GM20431 (cell line): ENCODE measurements at regions not wholly inside any gene's neighbourhood (a gene's known extent, or its start where the extent isn't known, plus 50 kb on each side); places are given as distances from the start of the nearest gene placed in this dataset.

Experiments used
- in situ Hi-C: fragments of 300-500 bp; cut with MseI, MboI; formaldehyde crosslinking; loops from one replicate; pipeline ENCODE4 v1.15.0; 2020; ENCODE audit warnings: low sequenced_read_pairs; ENCODE audit not compliant: unreplicated experiment

DNA sequence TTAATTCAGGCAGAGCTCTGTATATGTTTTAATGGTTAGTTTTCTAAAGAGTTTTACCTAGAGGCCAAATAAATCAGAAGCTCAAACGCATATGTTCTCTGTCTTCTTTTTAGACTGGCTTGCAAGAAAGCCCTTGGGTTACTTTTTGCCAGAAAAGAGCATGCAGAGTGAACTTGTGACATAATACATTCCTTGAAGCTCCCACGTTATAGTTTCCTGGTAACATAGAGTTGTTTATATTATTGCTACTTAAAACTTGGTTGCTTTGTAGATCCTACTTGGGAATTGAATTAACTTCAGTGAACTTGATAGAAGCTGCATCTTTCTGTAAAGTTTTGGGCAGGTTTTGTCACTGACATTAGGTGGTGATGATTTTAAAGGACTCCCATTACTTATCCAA, 102.9 kb downstream of the C9orf152 start:
- in situ Hi-C loops, result no loop called here

DNA sequence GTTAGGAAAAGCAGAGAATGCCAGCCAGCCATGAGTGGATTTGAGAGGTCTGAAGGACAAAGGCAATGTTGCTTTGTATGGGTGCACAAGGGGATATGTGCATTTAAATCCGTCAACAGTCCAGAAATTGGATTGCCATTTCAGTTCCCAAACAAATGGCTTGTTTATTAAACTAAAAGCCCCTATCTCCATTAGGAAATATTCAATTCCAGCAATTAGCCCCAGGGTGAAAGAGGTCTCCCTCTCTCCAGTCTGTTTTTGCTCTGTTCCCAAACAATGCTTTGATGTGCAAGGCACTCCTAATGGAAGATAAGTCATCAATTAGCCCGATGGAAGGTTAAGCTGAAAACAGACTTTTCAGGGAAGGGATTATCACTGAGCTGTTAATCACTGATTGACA, 101.3 kb downstream of the C9orf152 start:
- in situ Hi-C loops, result no loop called here

DNA sequence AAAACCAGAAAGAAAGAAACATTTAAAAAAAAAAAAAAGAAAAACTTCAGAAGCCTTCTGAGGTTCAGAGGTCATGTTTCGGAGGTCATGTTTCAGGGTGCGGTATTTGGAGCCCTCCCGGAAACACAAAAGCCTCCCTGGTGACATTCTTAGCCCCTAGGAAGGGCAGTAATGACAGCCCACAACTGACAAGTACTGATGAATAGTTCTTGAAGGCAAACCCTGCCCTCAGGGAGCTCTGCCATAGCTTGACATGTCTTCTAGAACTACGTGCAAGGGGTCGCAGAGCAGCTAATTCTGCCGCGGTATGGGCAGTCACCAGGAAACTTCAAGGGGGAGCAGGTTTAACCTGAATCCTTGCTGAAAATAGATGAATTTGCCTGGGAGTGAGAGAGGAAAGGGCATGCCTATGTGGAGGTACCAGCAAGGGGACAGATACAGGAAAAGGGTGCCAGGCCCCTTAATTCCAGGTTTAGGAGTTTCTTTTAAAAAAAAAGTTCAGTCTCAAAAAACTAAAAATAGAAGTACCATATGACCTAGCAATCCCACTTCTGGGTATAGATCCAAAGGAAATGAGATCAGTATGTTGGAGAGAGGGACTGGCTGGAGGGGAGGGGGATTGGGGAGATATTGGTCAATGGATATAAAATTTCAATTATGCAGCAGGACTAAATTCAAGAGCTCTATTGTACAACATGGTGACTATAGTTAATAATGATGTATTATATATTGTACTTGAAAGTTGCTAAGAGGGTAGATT, 98.4 kb downstream of the C9orf152 start:
- in situ Hi-C loops, result no loop called here

DNA sequence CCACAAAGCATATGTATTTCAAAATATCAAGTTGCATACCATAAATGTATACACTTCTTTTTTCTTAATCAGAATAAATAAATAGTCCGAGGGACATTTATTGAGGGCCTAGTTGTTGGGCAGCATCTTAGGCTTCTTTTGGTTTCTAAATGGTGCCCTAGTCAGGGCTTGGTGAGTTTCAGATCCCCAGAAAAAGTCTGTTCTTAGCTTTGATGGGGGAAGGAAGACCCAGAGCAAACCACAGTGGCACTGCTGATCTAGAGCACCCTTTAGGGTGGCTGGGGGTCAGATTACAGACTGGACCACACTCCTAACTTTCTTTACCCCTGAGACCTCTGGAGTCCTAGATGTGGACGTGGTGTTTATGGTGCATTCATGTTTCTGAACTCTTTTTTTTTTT, 97.8 kb downstream of the C9orf152 start:
- in situ Hi-C loops, result no loop called here

DNA sequence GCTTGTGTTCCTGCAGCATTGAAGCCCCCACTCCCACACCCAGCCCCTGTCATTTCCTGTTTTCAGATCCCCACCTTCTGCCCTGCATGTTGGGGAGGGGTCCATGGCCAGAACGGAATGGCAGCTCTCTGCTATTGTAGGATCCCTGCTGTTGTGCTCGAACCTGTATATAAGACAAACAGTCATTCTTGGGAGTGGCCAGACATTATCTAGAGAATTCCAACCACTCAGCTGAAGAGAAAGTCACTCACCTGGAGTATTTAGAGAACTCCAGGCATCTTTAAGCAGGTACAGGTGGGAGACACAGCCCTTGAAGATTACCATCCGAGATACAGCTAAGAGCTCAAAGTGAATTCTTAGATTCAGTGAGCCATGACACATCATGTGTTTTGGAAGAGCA, 96.1 kb downstream of the C9orf152 start:
- in situ Hi-C loops, result no loop called here

DNA sequence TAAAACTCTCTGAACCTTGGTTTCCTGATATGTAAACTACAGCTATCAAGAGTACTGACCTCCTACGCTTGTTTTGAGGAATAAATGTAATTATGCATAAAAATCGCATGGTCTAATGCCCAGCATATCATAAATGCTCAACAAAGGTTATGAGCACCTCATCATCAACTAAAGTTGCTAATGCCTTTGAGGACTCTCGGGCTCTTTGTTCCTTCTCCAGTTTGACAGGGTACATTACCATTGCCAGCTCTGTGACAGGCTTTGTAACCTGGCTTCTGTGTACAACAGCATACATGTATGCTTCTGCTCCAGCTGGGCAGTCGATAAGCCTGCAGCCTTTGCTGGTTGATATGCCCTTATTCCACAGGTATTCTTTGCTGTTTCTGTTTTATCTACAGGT, 95.2 kb downstream of the C9orf152 start:
- in situ Hi-C loops, result no loop called here

DNA sequence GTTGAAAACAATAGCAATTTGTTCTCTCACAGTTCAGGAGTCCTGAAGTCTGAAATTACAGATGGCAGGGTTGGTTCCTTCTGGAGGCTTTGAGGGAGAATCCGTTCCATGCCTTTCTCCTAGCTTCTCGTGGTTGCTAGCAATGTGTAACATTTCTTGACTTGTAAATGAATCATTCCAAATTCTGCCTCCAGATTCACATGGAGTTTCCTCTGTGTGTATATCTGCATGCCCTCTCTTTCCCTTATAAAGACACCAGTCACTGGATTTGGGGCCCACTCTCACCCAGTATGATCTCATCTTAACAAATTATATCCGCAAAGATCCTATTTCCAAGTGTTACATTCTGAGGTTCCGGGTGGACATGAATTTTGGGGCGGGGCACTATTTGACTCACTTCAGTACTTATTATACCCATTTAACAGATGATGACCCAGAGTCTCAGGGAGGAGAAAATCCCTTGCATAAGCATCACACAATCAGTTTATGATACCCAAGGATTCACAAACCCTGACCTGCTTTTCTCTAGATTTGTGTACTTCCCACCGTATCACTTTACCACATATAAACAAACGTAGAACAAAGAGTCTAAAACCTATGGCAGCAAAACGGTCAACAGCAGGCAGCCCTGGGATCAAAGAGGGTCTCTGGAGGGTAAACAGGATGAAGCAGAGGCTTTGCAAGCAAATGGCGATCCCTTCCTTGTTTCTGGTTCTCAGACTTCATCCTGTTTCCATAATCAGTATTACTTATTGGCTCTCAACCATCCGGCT, 93.7 kb downstream of the C9orf152 start:
- in situ Hi-C loops, result no loop called here

DNA sequence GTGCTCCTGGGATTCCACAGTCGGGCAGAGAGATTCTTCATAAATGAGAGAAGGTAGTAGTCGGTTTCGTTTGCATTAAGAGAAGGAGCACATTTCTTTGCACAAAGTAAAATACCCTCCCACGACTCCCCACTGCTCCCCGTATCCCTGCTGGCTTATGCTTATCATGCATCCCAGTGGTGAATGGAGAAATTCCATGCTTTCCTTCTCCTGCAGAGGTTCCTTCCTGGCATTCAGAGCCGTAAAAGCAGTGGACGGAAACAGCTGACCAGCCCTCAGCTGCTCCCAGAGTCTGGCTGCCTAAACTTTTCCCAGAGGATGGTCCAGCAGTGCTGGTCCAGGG, 93.1 kb downstream of the C9orf152 start:
- in situ Hi-C loops, result no loop called here

DNA sequence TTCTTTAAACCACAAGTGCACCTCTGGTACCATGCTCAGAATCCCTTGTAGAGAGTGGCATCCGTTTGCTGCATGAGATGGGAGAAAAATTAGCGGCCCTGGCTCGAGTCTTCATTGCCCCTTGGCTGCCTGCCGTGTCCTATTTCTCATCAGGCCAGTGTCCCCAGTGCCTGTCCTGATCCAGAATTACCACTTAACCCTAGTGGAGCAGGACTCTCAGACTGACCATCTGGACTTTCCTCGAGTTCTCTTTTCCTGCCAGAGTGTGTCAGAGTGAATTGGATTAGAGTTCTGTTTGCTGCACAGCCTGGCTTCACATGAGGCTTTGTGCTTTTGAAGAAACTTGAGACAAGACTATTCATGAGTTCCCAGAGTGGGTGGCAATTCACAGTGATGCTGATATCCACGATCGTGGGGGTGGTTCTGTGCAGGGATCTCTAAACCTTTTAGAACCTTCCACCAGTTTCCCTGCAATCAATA, 92.6 kb downstream of the C9orf152 start:
- in situ Hi-C loops, result no loop called here

DNA sequence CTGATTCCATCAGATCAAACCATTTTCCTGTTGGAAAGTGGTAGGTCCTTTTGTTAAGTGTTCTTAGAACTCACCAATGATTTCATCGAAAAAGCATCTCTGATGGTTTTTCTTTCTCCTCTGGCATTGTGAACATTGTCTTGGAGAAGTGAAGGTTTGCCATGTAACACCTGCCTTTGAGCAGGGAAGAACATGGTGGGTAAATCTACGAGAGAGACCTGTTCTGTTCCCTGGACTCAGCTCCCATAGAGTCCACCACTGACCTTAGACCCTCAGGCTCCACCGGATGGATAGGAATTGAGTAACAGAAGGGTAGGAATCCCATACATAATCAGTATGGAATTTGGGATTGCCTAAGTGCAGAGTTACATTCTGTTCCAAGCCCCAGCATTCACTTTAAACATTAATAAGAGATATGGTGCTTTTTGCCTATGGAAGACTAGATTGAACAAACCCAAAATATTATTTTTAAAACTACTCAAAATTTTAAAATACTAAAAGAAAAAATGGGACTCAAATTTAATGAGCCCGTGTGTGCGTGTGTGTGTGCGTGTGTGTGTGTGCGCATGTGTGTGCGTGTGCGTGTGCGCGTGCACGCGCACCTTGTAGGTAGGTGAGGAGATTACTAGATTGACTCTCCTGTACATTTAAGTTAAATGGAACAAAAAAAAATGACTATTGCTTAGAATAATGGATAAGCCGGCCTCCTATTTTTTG, 92.0 kb downstream of the C9orf152 start:
- in situ Hi-C loops, result no loop called here

DNA sequence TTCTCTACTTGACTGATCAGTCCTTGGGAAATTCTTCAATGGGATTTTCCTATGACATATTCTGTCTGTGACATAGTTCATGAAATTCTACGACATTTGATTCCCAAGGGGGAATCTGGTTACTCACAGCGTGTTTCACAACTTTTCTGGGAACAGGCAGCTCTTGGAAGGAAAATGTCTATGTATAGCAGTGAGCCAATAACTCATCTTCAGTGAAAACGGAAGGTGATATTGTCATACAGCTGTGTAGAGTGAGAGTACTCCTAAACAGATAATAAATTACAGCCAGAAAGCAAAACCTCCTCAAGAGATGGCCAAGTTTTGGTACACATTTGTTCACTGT, 91.4 kb downstream of the C9orf152 start:
- in situ Hi-C loops, result no loop called here

DNA sequence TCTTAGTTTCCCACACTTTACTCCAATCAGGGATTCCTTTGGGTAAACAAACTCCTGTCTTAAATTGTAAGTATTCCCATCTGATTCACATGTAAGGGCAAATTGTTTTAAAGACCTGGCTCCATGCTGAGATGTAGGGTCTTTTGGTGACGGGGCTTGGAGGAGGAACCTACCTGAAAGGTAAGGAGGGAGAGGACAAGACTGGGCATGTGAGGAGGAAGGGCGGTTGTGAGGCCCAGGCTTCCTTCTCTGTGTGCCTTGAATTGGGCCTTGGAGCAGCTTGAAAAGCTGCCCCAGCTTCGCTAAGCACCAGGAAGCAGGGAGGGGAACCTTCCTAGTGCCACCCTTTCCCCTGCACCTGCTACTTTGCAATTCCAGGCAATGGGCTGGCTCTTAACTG, 86.8 kb downstream of the C9orf152 start:
- in situ Hi-C loops, result no loop called here

DNA sequence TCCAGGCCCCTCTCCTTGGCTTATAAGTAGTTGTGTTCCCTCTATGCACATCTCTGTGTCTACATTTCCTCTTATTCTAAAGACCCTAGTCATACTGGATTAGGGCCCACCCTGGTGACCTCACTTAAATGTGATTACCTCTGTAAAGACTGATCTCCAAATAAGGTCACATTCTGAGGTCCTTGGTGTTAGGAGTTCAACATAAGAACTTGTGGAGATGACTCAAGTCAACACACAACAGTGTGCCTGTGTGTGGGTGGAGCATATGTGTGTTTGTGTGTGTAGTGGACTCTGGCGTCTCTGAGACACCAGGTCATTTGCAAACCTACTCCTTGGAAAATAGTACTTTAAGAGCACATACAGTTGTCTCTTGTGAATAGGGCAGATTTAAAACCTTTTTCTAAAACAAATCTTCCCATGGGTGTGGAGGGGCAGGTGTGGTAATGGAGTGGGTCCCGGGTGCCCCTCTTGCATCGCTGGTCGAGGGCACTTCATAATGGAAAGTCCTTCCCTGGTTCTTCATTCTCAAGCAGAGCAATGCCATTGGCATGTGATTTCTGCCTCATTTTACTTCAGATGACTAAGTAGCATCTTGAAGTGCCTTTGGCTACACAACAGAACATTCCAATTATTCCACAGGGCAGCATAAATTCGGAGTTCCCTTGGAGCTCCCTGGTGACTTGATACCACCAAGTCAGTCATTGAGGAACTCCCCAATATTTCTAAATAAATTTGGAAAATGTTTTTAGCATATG, 84.4 kb downstream of the C9orf152 start:
- in situ Hi-C loops, result no loop called here

DNA sequence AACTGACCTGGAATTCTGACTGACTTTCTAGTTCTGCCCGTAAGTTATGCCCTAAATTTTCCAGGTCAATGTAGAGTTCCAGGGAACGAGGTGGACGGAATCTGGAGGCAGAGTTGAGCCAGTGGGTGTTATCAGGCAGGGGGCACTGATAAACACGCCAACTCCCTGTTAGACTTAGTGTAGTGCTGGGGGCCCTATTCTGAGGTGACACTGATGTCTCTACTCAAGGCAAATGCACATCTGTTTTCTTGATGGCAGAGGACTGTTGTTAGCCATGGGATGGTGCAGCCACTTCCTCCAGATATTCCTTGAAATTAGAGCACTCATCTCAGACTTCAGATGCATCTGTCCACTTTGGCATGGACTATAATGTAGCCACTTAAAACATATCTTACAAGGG, 83.5 kb downstream of the C9orf152 start:
- in situ Hi-C loops, result no loop called here

DNA sequence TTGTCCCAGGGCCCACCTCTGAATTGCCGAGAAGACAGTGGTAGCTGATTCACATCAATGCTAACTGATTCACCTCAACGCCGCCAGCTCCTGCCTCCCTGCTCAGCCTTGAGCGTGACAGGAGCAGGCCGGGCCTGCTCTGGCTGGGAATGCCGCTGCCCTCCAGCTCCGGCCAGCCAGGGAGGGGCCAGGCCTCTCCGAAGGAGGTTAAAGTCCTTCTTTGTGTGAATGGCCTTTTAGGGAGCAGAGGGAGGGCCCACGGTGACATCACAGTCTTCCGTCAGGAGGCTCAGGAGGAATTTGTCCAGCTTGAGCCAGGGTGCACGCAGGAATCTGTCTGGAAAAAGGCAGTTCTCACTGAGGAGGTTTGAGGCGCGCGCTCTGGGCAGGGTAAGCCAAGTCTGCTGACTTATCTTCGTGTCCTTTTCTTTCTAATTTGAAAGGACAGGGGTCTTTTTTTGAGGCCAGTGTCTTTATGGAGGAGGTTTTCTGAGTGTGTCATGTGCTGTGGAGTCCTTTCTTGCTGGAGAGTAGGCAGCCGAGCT, 82.7 kb downstream of the C9orf152 start:
- in situ Hi-C loops, result no loop called here

DNA sequence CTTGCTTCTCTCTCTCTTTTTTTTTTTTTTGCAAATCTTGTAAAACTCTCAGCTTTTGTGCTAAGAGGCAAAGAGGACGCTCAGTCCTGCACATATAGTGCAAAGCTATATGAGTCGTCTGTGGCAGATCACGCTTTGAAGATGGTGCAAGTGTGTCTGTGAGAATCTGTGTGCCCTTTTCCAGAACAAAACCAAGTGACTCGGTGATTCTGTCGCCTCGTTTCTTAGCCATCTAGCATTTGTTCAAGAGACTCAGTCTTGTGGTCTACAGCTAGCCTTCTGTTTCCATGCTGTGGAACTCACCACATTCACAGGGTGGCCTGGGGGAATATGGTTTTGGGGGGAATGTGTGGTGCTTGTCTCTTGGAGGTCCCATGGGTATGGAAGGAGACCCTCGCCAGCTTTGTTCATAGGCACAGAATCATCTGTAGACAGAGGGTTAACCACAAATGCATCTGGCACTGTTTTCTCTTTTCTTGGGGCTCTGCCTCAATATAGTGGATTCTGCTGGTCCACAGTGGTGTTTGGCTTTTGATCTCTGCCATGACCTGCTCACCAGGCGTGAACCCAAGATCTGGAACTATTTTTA, 82.1 kb downstream of the C9orf152 start:
- in situ Hi-C loops, result no loop called here

DNA sequence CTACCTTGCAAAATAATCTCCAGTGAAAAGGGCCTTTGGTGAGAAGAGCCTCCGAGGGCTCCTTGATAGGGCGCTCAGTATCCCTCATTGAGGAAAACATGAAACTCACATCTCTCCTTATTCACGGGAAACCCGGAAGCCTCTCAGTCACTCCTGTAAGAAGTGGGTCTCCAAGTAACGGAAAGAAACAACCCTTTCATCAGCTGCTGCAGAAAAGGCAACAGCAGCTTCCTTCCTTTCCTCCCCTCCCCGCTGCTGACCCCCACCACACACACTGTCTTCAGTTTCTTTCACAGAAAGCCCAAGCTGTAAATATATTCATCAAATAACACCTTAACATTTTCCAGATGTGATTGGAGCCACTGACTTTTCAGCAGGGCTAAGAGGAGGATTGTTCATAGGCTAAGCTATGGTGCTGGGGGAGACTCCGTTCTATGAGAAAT, 81.4 kb downstream of the C9orf152 start:
- in situ Hi-C loops, result no loop called here

DNA sequence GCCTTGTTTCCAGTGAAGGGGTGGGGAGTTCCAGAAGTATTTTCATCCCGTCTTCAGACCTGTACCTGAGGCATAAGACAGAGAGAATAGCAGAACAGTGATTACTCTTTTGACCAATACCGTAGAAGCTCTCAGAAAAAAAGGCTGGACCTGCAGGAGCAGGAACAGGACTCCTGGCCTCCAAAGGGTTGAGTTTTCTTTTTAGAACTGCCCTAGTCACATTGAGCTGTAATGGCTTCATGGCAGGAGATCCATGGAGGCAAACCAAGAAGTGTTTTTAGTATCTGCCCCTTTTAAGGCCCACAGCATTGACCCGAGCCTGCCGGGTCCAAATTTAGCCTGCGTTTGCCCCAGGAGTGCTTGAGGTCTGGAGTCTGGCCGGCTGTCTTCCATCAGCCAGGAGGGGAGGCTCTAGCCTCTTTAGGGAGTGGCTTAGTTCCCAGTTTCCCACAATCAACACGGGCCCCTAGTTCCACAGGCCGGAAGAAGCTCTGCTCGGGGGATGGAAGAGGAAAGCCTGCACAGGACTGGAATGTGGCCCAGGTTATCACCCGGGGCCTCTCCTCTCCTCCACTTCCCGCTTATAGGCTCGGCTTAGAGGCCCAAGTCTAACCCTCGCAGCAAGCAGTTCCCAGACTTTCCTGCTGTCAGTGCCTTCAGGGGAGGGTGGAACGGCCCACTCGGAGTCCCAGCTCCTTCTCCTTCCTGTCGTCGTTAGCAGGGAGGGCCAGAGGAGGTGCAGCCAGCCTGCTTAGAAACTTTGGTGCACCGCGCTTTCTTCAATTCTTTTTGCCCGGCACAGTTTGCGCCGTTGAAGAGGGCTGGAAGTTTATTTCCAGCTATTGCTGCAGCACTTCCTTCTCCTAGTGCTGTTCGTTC, 80.7 kb downstream of the C9orf152 start:
- in situ Hi-C loops, result no loop called here
